ENCODE measurements at regions not wholly inside any gene's neighbourhood (a gene's known extent, or its start where the extent isn't known, plus 50 kb on each side); places are given as distances from the start of the nearest gene placed in this dataset.

DNA sequence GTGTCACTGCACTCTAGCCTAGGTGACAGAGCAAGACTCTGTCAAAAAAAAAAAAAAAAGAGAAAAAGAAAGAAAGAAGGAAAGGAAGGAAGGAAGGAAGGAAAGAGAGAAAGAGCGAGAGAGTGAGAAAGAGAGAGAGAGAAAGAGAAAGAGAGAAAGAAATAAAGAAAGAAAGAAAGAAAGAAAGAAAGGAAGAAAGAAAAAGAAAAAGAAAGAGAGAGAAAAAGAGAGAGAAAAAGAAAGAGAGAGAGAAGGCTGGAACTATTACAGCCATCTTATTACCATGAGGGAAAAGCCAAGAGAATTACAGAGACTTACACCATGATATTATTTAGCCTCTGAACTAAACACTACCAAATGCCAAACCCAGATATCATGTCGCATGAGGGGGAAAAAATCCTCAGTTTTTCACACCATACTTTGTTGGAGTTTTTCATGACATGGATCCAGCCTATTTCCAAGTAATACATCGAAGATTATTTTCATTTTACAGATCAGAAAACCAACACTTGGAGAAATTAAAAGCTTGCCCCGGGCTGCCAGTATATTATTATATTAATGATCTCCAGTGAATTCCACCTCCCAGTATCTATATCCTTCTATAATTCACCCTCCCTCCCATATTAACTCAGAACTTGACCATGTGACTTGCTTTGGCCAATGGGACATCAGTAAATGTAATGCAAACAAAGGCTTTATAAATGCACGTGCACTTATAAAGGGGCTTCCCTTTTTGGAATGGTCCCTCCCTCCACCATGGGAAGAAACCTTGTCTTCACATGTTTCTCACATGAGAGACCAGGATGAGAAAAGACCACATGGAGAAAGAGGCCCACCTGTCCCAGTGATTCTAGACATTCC lies 148.6 kb downstream of the MIS18A start:
- peaks cover 6% of the 10 kb centered on the region for H3K4me1 ChIP-seq (ENCODE audit: low read length)
- H3K79me2 ChIP-seq (ENCODE audit: low read length) = no peaks in the 10 kb centered on the region
- H2AFZ ChIP-seq (ENCODE audit: low read depth, low read length) = no peak overlapping the region
- no peak overlapping the region for H3K9ac ChIP-seq (ENCODE audit: low read length)
- TF ChIP-seq, protein P1, sequence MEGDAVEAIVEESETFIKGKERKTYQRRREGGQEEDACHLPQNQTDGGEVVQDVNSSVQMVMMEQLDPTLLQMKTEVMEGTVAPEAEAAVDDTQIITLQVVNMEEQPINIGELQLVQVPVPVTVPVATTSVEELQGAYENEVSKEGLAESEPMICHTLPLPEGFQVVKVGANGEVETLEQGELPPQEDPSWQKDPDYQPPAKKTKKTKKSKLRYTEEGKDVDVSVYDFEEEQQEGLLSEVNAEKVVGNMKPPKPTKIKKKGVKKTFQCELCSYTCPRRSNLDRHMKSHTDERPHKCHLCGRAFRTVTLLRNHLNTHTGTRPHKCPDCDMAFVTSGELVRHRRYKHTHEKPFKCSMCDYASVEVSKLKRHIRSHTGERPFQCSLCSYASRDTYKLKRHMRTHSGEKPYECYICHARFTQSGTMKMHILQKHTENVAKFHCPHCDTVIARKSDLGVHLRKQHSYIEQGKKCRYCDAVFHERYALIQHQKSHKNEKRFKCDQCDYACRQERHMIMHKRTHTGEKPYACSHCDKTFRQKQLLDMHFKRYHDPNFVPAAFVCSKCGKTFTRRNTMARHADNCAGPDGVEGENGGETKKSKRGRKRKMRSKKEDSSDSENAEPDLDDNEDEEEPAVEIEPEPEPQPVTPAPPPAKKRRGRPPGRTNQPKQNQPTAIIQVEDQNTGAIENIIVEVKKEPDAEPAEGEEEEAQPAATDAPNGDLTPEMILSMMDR (IDR thresholded peaks at IDR 0.05; ENCODE audit: low read depth, low read length) = no peak
- no peak for TF ChIP-seq EZH2phosphoT487 (IDR thresholded peaks at IDR 0.05; ENCODE audit: low read depth)
- no peaks in the 10 kb centered on the region for H3K27me3 ChIP-seq (ENCODE audit: low read depth, low read length)
- H3K27ac ChIP-seq (ENCODE audit: low read length) = no peak overlapping the region
- no peaks in the 10 kb centered on the region for H3K9me3 ChIP-seq (ENCODE audit: insufficient read depth, low read length)
- no peaks in the 10 kb centered on the region for H4K20me1 ChIP-seq (ENCODE audit: insufficient read depth, low read length)
- H3K4me3 ChIP-seq (ENCODE audit: low read length) = no peak overlapping the region
- no peak overlapping the region for H3K4me2 ChIP-seq (ENCODE audit: low read length)
- no peaks in the 10 kb centered on the region for H3K36me3 ChIP-seq (replicated peaks; ENCODE audit: low read depth, low read length)

DNA sequence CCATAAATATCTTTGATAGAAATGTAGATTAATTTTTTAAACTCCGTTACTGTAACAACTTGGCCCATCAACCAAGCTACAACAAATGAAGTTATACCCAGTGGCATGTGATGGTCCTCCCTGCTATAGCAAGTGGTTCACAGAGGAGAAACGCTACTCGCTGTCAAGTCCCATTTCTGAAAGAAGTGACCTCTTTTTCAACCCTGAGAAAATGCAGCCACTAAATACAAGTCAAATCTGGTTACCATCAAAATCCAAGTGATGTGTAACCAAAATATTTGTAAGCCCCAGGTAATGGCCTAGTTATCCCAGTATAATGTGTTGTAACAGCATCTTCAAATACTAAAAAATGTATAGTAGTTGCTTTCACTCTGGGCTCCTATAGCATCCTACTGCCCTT lies 151.8 kb downstream of the MIS18A start:
- H3K9ac ChIP-seq (ENCODE audit: low read length) = no peak overlapping the region
- peaks cover 3% of the 10 kb centered on the region; the same call in 1 of the 2 replicates for H3K4me1 ChIP-seq (ENCODE audit: low read length)
- no peak overlapping the region for H3K4me3 ChIP-seq (ENCODE audit: low read length)
- no peaks in the 10 kb centered on the region for H3K79me2 ChIP-seq (ENCODE audit: low read length)
- no peaks in the 10 kb centered on the region for H3K36me3 ChIP-seq (replicated peaks; ENCODE audit: low read depth, low read length)
- no peak overlapping the region for H2AFZ ChIP-seq (ENCODE audit: low read depth, low read length)
- no peaks in the 10 kb centered on the region for H3K27me3 ChIP-seq (ENCODE audit: low read depth, low read length)
- H3K27ac ChIP-seq (ENCODE audit: low read length) = no peak overlapping the region
- TF ChIP-seq EZH2phosphoT487 (IDR thresholded peaks at IDR 0.05; ENCODE audit: low read depth) = no peak
- TF ChIP-seq, protein P1 (IDR thresholded peaks at IDR 0.05; ENCODE audit: low read depth, low read length) = no peak
- H3K4me2 ChIP-seq (ENCODE audit: low read length) = no peak overlapping the region
- no peaks in the 10 kb centered on the region for H4K20me1 ChIP-seq (ENCODE audit: insufficient read depth, low read length)
- no peaks in the 10 kb centered on the region; the same call in 1 of the 2 replicates for H3K9me3 ChIP-seq (ENCODE audit: insufficient read depth, low read length)

DNA sequence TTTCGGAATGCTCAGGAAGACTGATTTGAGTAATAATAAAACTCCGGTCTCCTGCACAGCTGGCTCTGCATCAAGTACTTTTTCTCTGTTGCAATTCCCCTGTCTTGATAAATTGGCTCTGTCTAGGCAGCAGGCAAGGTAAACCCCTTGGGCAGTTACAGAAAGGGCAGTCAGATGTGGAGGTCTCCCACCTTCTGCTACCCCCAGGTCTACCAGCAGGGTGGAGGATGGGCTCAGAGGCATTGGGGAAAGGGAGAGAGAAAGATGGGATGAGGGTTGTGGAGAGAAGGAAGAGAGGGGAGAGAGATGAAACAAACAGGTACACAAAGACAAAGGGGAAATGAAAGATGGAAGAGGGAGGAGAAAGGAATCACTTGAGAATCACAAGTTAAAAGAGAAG lies 156.8 kb downstream of the MIS18A start:
- Histone ChIP-seq H3K4me1 (ENCODE audit: low read length) (peaks cover 8% of the 10 kb centered on the region; the same call in 1 of the 2 replicates), H3K79me2 (ENCODE audit: low read length) (no peaks in the 10 kb centered on the region), H3K4me2 (ENCODE audit: low read length) (no peak overlapping the region), H3K36me3 (replicated peaks; ENCODE audit: low read depth, low read length) (no peaks in the 10 kb centered on the region), H3K27ac (ENCODE audit: low read length) (no peak overlapping the region), H3K9me3 (ENCODE audit: insufficient read depth, low read length) (no peaks in the 10 kb centered on the region; the same call in 1 of the 2 replicates), H3K27me3 (ENCODE audit: low read depth, low read length) (no peaks in the 10 kb centered on the region), H3K9ac (ENCODE audit: low read length) (no peak overlapping the region), H4K20me1 (ENCODE audit: insufficient read depth, low read length) (no peaks in the 10 kb centered on the region), H2AFZ (ENCODE audit: low read depth, low read length) (no peak overlapping the region), H3K4me3 (ENCODE audit: low read length) (no peak overlapping the region)
- TF ChIP-seq EZH2phosphoT487 (IDR thresholded peaks at IDR 0.05; ENCODE audit: low read depth) = no peak
- TF ChIP-seq, protein P1 (IDR thresholded peaks at IDR 0.05; ENCODE audit: low read depth, low read length) = no peak

DNA sequence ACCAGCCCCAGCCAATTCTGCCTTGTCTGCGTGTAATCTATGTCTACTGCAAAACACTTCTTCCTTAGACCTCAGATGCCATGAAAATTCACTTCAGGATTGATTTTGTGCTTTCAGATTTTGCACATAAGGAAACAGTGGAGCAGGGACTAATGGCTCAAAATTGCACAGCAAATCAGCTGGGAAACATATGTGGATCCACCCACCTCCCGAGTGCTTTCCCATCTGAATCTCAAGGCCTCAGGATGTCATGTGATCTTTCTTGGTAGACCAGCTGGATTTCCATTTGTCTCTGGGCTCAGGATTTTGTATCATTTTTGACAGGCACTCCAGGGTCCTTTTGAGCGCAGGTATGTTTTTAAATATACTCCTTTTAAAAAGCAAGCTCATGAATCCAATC lies 158.6 kb downstream of the MIS18A start:
- H3K36me3 ChIP-seq (replicated peaks; ENCODE audit: low read depth, low read length) = no peaks in the 10 kb centered on the region
- no peak overlapping the region for H2AFZ ChIP-seq (ENCODE audit: low read depth, low read length)
- H4K20me1 ChIP-seq (ENCODE audit: insufficient read depth, low read length) = no peaks in the 10 kb centered on the region
- H3K4me1 ChIP-seq (ENCODE audit: low read length) = peaks cover 8% of the 10 kb centered on the region; the same call in 1 of the 2 replicates
- no peak overlapping the region for H3K9ac ChIP-seq (ENCODE audit: low read length)
- no peak overlapping the region for H3K27ac ChIP-seq (ENCODE audit: low read length)
- no peak for TF ChIP-seq EZH2phosphoT487 (IDR thresholded peaks at IDR 0.05; ENCODE audit: low read depth)
- TF ChIP-seq, protein P1 (IDR thresholded peaks at IDR 0.05; ENCODE audit: low read depth, low read length) = no peak
- no peaks in the 10 kb centered on the region; the same call in 1 of the 2 replicates for H3K9me3 ChIP-seq (ENCODE audit: insufficient read depth, low read length)
- no peak overlapping the region for H3K4me2 ChIP-seq (ENCODE audit: low read length)
- H3K27me3 ChIP-seq (ENCODE audit: low read depth, low read length) = no peaks in the 10 kb centered on the region
- H3K4me3 ChIP-seq (ENCODE audit: low read length) = no peak overlapping the region
- H3K79me2 ChIP-seq (ENCODE audit: low read length) = no peaks in the 10 kb centered on the region

Measured in OCI-LY3 (cell line).